GM12875 (cell line): ENCODE measurements at regions not wholly inside any gene's neighbourhood (a gene's known extent, or its start where the extent isn't known, plus 50 kb on each side); places are given as distances from the start of the nearest gene placed in this dataset.

Source experiments
- H3K4me3 ChIP-seq: one replicate; pipeline ENCODE4 v1.5.1; 2011; ENCODE audit warnings: low read depth, low read length, control low read depth
- CTCF ChIP-seq: IDR thresholded peaks from 2 replicates; pipeline ENCODE4 v1.5.1; 2011; ENCODE audit warnings: low read depth, mild to moderate bottlenecking, control low read depth, inconsistent platforms, low read length, moderate library complexity, borderline replicate concordance; ENCODE audit not compliant: insufficient read depth

DNA sequence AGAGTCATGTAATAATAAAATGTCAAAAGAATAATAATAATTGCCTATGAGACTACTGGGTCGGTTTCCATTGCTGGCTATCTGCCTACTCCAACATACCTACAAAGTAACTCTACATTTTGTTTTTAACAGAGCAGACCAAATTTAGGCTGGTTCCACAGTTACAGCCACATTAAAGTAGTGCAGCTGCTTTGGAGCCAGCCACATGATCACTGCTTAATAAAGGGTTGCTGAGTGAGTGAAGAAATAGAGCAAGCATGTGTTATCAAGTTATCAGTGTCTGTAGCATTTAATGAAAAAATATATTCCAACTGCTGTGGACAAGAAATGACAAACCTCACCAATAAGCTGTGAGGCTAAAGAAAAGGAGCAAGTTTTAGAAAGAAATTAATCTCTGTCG is 782.3 kb downstream of the PCDH18 start:
- TF ChIP-seq CTCF, result no peak
- no peak overlapping the region for H3K4me3 ChIP-seq

DNA sequence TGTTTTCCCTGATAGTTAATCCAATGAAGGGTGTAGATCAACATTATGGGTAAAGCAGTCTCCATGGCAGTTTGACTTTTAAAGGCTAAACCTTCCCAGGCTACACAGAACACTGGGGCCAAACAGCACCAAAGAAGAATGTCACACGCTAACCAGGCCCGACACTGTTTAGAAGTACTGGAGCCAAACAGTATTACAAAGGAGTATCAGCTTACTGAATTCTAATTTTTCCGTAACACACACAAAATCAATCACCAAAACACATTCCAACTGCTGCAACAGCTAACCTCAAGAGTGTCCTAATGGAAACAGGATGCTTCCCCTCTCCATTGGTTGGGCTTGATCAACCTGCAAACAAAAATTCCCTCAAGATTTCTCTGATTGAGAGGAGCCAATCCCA is 783.5 kb downstream of the PCDH18 start:
- no peak for TF ChIP-seq CTCF
- H3K4me3 ChIP-seq, result no peak overlapping the region

DNA sequence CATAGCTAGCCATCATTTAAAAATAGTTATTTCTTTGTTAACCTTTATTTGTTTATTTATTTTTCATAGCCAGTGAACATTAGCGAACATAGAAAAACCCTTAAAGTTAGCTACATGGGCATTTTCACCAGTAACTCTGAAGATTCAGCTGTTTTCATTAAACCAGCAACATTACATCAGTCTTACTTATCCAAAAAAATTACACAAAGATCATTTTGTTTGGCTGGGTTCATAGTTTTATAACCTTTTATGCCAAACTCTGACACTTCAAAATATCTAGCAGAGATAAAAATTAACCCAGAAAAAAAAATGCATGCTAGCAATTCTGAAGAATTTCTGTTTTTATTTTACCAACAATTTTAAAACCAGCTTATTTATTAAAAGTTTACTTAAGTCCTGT is 784.1 kb downstream of the PCDH18 start:
- H3K4me3 ChIP-seq, result no peak overlapping the region
- TF ChIP-seq CTCF, result no peak

GRCh38 chr4:136743238-136743637 is 789.1 kb downstream of the PCDH18 start:
- H3K4me3 ChIP-seq, result no peak overlapping the region
- no peak for TF ChIP-seq CTCF

DNA sequence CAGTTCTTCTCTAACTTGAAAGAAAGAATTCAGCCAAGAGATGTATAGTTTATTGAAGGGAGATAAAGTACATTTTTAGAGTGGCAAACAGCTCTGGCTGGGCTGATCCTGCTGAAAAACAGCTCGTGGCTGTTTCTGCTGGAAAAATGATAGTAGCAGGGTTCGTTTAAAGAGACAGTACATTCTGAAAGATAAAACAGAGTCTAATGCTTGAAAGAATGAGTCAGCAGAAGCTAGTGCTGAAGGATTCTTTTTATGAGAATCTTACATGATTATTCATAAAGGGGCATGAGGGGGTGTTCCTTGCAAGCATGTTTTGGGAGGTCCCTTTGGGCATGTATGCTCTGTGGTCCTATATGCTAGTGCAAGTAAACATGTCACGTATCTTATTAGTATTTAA is 790.0 kb downstream of the PCDH18 start:
- H3K4me3 ChIP-seq, result no peak overlapping the region
- TF ChIP-seq CTCF, result no peak

DNA sequence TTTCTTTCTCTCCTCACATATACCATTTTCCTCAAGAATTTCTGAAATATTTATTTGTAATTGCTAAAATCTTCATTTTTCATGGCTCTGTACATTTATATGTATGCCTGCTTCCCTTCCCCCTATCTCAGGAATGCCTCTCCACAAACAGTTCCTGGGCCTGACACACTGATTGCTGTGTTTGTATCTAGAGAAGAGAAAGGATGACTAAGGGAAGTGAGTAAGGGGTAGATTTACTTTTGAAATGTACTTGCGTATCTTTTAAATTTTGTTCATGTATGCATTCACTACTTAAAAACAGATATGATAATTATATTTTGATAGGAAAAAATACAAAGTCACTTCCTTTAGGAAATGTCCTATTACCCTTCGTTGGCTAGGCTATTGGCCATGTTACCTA is 790.8 kb downstream of the PCDH18 start:
- no peak overlapping the region for H3K4me3 ChIP-seq
- no peak for TF ChIP-seq CTCF

GRCh38 chr4:136740326-136740725 is 792.0 kb downstream of the PCDH18 start:
- no peak overlapping the region for H3K4me3 ChIP-seq
- no peak for TF ChIP-seq CTCF
